Aorta (tissue), 5 donors: ENCODE measurements at regions not wholly inside any gene's neighbourhood (a gene's known extent, or its start where the extent isn't known, plus 50 kb on each side); places are given as distances from the start of the nearest gene placed in this dataset.

Experiments
- ATAC-seq: fragments of 200-7000 bp; cut with Tn5 transposase; one replicate; pipeline ENCODE4 v1.9.1; 2022; ENCODE audit warnings: moderate library complexity; ENCODE audit not compliant: low FRiP score
- DNase-seq, 2 donors: peaks; one replicate each; pipeline ENCODE4 v3.0.0-alpha.2; 2020
- H3K27ac ChIP-seq, 2 donors: one replicate each; pipeline ENCODE4 v1.5.1; 2013; ENCODE audit warnings: low read length in 2 of 2, mild to moderate bottlenecking in 2 of 2, moderate library complexity in 2 of 2, control low read depth in 1 of 2, inconsistent platforms in 1 of 2, low read depth in 1 of 2
- H3K27me3 ChIP-seq, 2 donors: one replicate each; pipeline ENCODE4 v1.6.1; 2013; ENCODE audit warnings: control low read depth in 1 of 2, low read length in 1 of 2, mild to moderate bottlenecking in 1 of 2, moderate library complexity in 1 of 2; ENCODE audit not compliant: insufficient read depth in 2 of 2, control insufficient read depth in 1 of 2
- H3K36me3 ChIP-seq, 2 donors: one replicate each; pipeline ENCODE4 v1.6.1; 2013; ENCODE audit warnings: control low read depth in 1 of 2, low read length in 1 of 2, mild to moderate bottlenecking in 1 of 2; ENCODE audit not compliant: insufficient read depth in 2 of 2, control insufficient read depth in 1 of 2
- H3K4me1 ChIP-seq, 2 donors: one replicate each; pipeline ENCODE4 v1.6.1; 2013; ENCODE audit warnings: low read length in 2 of 2, control low read depth in 1 of 2, mild to moderate bottlenecking in 1 of 2, moderate library complexity in 1 of 2; ENCODE audit not compliant: insufficient read depth in 2 of 2, control insufficient read depth in 1 of 2
- H3K4me3 ChIP-seq, 2 donors: one replicate each; pipeline ENCODE4 v1.5.1; 2013; ENCODE audit warnings: low read length in 2 of 2, control low read depth in 1 of 2, mild to moderate bottlenecking in 1 of 2
- H3K9me3 ChIP-seq: one replicate; pipeline ENCODE4 v1.6.1; 2013; ENCODE audit warnings: mild to moderate bottlenecking, low read length; ENCODE audit not compliant: control insufficient read depth
- WGBS, 2 donors: extraction: QIAGEN DNeasy Blood & Tissue Kit; methylation state at CpG; one replicate each; pipeline ENCODE4 v1.1.7; 2013; 5-methylcytosine and 5-hydroxymethylcytosine counted together
- intact Hi-C, 2 donors: fragments of 100-400 bp; cut with DNase I; formaldehyde crosslinking; loops; one replicate each; pipeline versions ENCODE4 v1.14.2 to v1.15.0; 2022
- donor health status: healthy with polysubstance abuse.
- donor health status: Bipolar disorder and iron deficiency.
- donor health status: DM: no; HTN: no; CAD: no.
- donor health status: DM: no; HTN: no; CAD: no.
- donor health status: DM: yes; HTN: yes; CAD: no.

GRCh38 chr2:6556755-6557154, 309.0 kb downstream of the CMPK2 start:
- no peak for DNase-seq
- intact Hi-C loops = no loop called here
- no peak overlapping the region for H3K4me3 ChIP-seq
- no peaks in the 10 kb centered on the region for H3K27me3 ChIP-seq
- WGBS, 2 donors = 71 to 77% methylated on average over 3 of the region's 3 CpGs
- H3K27ac ChIP-seq = no peak overlapping the region
- no peaks in the 10 kb centered on the region for H3K36me3 ChIP-seq
- no peaks in the 10 kb centered on the region for H3K4me1 ChIP-seq
- no peaks in the 10 kb centered on the region for H3K9me3 ChIP-seq
- ATAC-seq = no peak

GRCh38 chr2:6557737-6558136, 308.0 kb downstream of the CMPK2 start:
- Histone ChIP-seq H3K4me3 (no peak overlapping the region), H3K27me3 (no peaks in the 10 kb centered on the region), H3K27ac (no peak overlapping the region), H3K4me1 (no peaks in the 10 kb centered on the region), H3K36me3 (no peaks in the 10 kb centered on the region), H3K9me3 (no peaks in the 10 kb centered on the region)
- DNase-seq = no peak
- intact Hi-C loops = no loop called here
- no peak for ATAC-seq

- DNase-seq = no peak
- no peak for ATAC-seq
- Histone ChIP-seq H3K27ac (no peak overlapping the region), H3K4me3 (no peak overlapping the region), H3K9me3 (no peaks in the 10 kb centered on the region), H3K27me3 (no peaks in the 10 kb centered on the region), H3K36me3 (no peaks in the 10 kb centered on the region), H3K4me1 (no peaks in the 10 kb centered on the region)
- intact Hi-C loops = no loop called here
- 81% methylated on average over 7 of the region's 7 CpGs for WGBS, 2 donors
Measured at GRCh38 chr2:6562771-6563170, 302.9 kb downstream of the CMPK2 start.

- Histone ChIP-seq H3K9me3 (no peaks in the 10 kb centered on the region), H3K27me3 (no peaks in the 10 kb centered on the region), H3K4me3 (no peak overlapping the region), H3K36me3 (no peaks in the 10 kb centered on the region), H3K27ac (no peak overlapping the region), H3K4me1 (no peaks in the 10 kb centered on the region)
- intact Hi-C loops = no loop called here
- 12 to 28% methylated on average over 1 of the region's 1 CpG for WGBS, 2 donors
- no peak for ATAC-seq
- no peak for DNase-seq
Measured at GRCh38 chr2:6564326-6564725, 301.4 kb downstream of the CMPK2 start.

GRCh38 chr2:6574121-6574520, 291.6 kb downstream of the CMPK2 start:
- no peak overlapping the region for H3K4me3 ChIP-seq
- H3K36me3 ChIP-seq = no peaks in the 10 kb centered on the region
- no peaks in the 10 kb centered on the region for H3K27me3 ChIP-seq
- WGBS, 2 donors = 36 to 47% methylated on average over 2 of the region's 2 CpGs
- H3K4me1 ChIP-seq = no peaks in the 10 kb centered on the region
- ATAC-seq (no peak), DNase-seq (no peak)
- peaks cover 1% of the 10 kb centered on the region for H3K9me3 ChIP-seq
- intact Hi-C loops = no loop called here
- no peak overlapping the region for H3K27ac ChIP-seq

GRCh38 chr2:6576302-6576701, 289.4 kb downstream of the CMPK2 start:
- no peak overlapping the region for H3K27ac ChIP-seq
- no peaks in the 10 kb centered on the region for H3K27me3 ChIP-seq
- peaks cover 0 to 2% of the 10 kb centered on the region in 2 donors for H3K36me3 ChIP-seq
- H3K4me1 ChIP-seq = no peaks in the 10 kb centered on the region
- ATAC-seq (no peak), DNase-seq (no peak)
- H3K4me3 ChIP-seq = no peak overlapping the region
- peaks cover 3% of the 10 kb centered on the region for H3K9me3 ChIP-seq
- intact Hi-C loops = no loop called here
- 74 to 79% methylated on average over 2 of the region's 2 CpGs for WGBS, 2 donors

GRCh38 chr2:6577960-6578359, 287.7 kb downstream of the CMPK2 start:
- Histone ChIP-seq H3K9me3 (peaks cover 3% of the 10 kb centered on the region), H3K36me3 (peaks cover 0 to 2% of the 10 kb centered on the region in 2 donors), H3K4me3 (no peak overlapping the region), H3K27ac (no peak overlapping the region), H3K4me1 (no peaks in the 10 kb centered on the region), H3K27me3 (no peaks in the 10 kb centered on the region)
- intact Hi-C loops = no loop called here
- no peak for ATAC-seq
- DNase-seq = no peak
- 58 to 67% methylated on average over 3 of the region's 3 CpGs for WGBS, 2 donors

- Histone ChIP-seq H3K27me3 (no peaks in the 10 kb centered on the region), H3K27ac (no peak overlapping the region), H3K4me1 (no peaks in the 10 kb centered on the region), H3K36me3 (peaks cover 0 to 2% of the 10 kb centered on the region in 2 donors), H3K9me3 (peaks cover 3% of the 10 kb centered on the region), H3K4me3 (no peak overlapping the region)
- DNase-seq (no peak), ATAC-seq (no peak)
- intact Hi-C loops = no loop called here
- WGBS, 2 donors = 35 to 53% methylated on average over 4 of the region's 4 CpGs
Measured at GRCh38 chr2:6578416-6578815, 287.3 kb downstream of the CMPK2 start.

- DNase-seq (no peak), ATAC-seq (no peak)
- H3K36me3 ChIP-seq = peaks cover 0 to 2% of the 10 kb centered on the region in 2 donors
- peaks cover 3% of the 10 kb centered on the region for H3K9me3 ChIP-seq
- H3K27ac ChIP-seq = no peak overlapping the region
- intact Hi-C loops = no loop called here
- H3K4me1 ChIP-seq = no peaks in the 10 kb centered on the region
- H3K4me3 ChIP-seq = no peak overlapping the region
- no peaks in the 10 kb centered on the region for H3K27me3 ChIP-seq
Measured at GRCh38 chr2:6579281-6579680, 286.4 kb downstream of the CMPK2 start.
